ENCODE measurements at regions not wholly inside any gene's neighbourhood (a gene's known extent, or its start where the extent isn't known, plus 50 kb on each side); places are given as distances from the start of the nearest gene placed in this dataset.
"Not testable (repeated sequence)": the region's sequence is repeated elsewhere in the genome, so short reads cannot be mapped to it uniquely, and the experiment has no call there.

DNA sequence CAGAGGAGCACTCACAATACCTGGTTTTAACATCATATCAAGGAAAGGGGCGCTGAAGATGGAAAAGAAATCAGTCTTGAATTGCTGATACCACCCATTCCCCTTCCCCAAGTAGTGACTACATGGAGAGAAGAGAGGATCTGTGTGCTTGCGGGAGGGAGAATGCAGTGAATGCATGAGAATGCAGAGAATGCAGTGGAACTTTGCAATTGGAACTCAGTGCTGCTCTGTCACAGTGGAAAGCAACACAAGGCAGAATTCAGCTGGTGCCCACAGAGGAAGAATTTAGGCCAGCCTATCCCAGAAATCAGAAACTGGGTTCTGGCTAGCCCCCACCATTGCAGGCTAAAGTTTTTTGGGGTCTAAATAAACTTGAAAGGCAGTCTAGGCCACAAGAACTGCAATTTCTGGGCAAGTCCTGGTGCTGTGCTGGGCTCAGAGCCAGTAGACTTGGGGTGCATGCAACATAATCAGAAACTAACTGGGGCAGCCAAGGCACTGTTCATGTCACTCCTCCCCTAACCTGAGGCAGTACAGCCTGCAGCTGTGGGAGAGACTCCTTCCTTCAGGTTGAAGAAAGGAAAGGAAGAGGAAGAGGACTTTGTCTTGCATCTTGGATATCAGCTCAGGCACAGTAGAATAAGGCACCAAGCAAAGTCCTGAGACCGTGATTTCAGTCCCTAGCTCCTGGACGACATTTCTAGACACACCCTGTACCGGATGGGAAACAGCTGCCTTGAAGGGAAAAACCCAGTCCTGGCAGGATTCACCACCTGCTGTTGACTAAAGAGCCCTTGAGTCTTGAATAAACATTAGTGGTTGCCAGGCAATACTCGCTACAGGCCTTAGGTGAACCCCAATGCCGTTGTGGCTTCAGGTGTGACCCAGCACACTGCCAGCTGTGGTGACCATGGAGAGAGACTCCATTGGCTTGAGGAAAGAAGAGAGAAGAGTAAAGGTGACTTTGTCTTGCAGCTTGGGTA is 329.3 kb downstream of the TBL1XR1 start:
- peak; percentile 99 for DNase-seq

DNA sequence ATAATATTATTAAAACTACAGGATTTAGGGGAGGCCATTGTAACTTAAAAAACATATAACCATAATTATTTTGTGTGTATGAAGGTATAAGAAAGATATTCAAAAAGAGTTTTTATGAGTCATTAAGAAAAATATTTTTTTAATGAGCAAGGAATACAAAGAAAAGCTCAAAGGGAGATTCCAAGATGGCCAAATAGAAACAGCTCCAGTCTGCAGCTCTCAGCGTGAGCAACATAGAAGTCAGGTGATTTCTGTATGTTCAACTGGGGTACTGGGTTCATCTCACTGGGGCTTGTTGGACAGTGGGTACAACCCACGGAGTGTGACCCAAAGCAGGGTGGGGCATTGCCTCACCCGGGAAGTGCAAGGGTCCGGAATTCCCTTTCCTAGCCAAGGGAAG is 336.1 kb downstream of the TBL1XR1 start:
- DNase-seq, result no peak

DNA sequence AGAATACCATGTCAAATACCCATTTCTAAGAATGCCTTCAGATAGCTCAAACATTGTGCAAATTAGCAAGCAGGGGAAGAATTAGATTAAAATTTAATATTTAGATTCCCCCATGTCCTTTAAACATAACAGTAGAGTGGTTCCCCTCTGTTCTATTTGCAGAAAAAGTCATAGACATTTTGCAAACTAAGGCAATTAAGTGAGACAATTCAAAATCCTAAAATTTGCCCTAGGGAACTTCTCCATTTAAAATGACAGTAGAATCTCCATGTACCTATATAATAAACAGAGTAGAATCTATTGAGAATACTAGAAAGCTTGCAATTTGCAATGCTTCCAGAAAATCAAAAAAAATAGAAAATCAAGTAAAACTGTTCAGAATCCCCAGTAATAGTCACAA is 340.6 kb downstream of the TBL1XR1 start:
- no peak for DNase-seq

DNA sequence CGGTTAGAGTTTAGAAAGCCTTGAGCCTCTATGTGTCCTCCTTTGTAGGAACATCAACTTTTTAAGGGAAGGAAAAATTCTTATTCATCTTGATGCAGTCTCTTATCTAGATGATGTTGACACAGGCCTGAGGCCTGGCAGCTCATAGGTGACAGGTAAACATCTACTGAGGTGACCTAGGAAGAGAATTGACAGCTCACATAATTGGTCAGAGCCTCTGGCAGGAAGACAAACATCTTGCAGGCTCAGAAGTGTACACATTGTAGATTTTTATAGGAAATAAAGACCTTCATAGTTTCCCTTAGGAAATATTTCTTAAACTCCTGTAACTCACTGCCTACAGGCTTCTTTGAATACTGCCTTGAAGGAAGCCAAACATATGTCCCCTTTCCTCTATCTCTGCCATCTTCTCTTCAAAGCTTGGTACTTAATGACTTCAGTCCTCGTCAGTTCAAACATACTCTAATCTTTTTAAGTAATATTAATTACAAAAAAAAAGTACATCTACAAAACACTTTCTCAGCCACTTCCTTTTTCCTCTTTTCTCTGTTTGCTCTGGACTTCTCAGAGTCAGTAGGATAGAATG is 341.3 kb downstream of the TBL1XR1 start:
- peak; percentile 42 for DNase-seq

DNA sequence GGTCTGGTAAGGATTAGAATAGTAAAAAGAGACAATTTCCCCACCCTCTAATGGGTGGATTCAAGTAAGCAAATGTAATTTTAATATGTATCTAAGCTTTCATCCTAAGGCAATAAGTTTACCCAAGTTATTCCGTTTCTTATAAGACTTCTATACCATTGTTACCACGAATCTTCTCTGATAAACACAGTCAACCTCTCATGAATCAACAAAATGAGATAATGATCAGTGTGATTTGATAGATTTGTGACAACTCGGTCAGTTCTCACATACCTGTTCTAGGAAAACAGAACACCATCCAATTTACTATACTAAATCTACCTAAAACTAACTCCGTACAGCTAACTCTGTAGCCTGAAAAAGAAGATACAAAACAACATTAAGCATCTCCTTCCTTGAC is 342.1 kb downstream of the TBL1XR1 start:
- DNase-seq, result no peak

DNA sequence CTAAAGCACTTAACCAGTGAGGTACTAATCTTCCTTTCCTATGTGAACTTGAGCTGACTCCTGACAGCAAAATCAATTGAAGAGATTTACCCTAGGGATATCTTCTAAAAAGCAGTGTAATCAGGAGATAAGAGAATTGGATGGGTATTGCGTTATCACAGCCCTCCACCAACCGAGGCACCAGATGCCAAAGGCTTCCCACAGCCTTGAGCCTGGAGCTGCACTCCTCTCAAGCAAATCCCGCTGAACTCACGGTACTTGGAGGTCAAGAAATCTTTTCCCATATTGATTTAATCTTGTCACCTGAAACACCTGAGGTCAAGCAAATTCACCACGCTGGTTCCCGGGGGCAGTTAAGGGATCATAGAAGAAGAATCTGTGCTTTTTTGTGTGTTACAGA is 346.8 kb downstream of the TBL1XR1 start:
- DNase-seq, result no peak

DNA sequence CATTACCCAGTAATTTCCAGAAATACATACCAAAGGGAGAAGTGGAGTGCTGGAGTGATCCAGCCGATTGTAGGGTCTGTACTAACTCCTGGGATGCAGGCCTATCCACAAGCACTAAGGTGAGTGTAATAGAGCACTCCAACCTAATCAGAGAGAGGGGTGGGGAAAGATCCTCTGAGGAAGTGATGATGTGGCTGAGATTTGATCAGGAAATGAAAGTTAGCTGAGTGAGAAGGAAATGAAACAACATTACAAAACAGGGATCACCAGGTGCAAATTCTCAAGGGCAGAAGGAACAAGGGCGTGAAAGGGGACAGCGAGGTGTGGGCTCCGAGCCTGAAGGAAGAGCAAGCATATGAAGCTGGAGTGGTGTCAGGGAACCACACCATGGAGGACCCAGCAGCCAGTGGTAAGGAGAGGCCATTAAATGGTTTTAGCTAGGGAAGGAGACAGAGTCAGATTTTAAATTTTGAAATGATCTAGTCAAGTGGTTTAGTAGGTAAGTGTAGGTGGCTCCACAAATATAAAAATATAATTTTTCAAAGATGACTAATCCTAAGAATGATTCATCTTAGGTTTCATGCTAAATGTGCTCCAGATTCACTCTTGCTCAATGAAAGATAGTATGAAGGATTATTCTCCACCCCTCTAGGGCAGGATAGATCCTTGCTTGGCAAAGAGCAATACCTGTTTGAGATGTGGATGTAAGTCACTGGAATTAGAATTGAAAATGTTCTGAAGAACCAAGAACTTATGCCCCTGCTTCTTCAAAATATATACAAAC is 348.7 kb downstream of the TBL1XR1 start:
- peak; percentile 27 for DNase-seq

DNA sequence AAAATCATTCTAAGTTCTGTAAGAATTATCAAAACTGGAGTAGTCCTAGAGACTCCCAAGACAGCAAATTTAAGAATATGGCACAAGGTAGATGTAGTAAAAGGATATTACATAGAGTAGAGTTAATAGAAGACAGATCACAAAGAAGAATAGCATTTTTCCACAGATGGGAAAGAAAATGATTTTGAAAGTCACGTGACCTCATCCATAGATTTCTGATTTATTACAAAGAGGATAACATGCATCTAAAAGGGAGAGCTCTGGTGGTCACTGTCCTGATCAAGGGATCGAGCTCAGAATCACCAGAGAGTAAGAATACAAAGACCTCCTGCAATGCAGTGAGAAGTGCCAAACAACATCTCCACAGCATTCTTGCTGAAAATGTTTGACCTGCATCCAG is 354.4 kb downstream of the TBL1XR1 start:
- no peak for DNase-seq

DNA sequence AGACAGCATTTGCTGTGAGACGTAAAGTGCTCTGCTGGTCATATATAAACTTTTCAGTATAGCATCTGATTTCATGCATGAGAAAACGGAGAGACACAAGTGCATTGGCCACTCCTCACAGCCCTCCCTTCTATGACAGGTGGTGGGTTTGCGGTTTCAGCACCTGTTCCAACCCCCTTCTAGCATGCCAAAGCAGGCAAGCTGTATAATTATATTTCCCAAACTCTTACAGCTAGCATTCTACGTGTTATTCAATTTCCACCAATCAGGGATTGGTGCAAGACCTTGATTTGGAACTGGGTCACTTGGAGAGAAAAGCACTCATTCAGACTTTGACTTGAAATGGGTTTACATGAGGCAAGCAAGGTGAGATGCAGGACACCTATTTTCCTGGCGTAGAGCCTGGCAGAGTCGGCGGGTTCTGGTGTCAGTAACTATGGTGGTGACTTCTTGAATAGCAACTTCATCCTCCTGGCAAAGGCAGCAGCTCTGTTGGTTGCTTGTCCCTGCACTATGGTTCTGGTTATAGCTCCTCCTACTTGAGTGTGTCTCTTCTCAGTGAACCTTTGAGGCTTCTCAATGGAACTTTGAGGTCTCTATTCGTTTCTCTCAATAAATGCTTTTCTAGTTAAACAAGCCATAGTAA is 356.5 kb downstream of the TBL1XR1 start:
- no peak for DNase-seq

DNA sequence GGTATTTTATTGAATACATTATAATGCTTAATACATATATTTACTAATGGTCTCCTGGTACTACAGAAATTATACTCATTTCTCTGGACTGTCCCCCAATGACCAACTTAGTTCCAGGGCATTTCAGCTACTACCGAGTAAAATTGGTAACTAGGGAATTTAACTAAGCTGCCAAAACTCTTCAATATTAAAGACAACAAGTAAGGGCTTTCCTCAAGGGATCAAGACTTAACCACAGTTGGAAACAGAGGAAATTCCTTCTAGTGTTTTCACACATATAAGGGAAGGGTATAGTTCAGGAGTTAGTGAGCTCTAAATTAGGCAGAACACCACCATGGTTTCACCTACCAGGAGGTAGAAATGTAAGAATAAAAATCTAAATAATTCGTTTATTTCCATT is 357.4 kb downstream of the TBL1XR1 start:
- no peak for DNase-seq

DNA sequence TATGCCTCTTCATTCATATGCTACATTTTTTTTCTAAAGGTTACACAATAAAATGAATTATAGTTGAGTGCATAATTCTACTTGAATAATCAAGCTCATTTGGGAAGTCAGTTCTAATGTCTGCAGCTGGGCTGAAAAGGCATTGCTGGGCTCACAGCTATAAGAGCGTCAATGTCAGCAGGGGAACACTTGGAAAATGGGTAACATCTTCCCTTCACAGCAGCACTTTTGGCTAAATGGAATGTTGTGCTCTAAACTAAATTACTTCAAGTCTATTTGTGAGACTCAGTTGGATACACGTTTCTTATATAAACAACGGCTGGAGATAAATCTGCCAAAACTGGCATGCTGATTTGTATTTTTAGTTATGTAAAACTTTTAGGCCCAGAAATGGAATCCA is 357.8 kb downstream of the TBL1XR1 start:
- no peak for DNase-seq

DNA sequence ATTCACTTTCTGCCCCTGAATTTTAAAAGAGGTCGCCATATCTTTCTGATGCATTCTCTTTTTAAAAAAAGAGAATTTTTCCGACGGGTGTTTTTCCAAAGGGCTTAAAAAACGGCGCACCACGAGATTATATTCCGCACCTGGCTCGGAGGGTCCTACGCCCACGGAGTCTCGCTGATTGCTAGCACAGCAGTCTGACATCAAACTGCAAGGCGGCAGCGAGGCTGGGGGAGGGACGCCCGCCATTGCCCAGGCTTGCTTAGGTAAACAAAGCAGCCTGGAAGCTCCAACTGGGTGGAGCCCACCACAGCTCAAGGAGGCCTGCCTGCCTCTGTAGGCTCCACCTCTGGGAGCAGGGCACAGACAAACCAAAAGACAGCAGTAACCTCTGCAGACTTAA is 370.0 kb downstream of the TBL1XR1 start:
- DNase-seq, result not testable (repeated sequence)

DNA sequence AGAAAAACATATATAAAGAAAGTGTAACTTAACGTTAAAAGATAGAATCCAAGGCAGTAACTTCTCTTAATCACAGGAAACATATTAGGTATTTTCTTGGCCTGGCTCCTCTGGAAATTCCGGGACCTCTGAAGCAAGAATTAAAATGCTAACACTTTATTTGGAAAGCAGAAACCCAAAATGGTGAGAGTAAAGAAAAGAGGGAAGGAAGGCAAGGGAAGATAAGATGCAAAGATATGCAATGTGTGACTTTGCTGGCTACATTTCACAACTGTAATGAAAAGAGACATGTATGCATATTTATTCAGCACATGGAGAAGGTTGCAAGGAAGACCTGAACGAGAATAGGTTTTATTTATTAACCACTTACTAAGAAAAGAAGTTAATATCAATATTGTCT is 372.5 kb downstream of the TBL1XR1 start:
- DNase-seq, result no peak

DNA sequence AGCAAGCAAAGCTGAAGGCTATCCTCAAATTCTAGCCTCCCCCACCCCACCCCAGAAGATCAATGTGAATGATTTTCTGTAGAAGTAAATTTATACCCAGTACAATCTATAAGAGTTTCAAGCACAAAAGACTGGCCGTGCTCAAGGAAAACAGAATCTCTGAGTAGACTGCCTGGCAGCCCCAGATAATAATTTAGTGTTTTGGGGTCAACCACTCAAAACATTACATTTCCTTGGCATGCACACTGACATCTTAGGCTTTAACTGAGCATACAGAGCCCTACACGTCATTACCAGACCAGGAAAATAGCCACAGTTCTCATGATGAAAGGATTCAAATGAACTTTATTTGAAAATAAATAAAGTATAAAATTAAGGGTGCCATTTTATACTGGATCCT is 376.5 kb downstream of the TBL1XR1 start:
- DNase-seq, result no peak

DNA sequence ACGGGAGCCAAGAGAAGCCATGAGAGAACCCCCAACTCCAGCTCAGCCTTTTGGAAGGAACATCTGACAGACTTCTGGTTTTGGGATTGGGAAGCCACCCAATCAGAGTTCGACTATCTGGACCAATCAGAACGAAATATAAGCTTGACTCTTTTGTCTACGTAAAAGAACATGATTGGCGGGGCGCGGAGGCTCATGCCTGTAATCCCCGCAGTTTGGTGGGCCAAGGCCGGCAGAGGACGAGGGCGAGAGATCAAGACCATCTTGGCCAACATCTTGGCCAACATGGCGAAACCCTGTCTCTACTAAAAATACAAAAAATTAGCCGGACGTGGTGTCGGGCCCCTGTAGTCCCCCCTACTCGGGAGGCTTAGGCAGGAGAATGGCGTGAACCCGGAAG is 380.3 kb downstream of the TBL1XR1 start:
- DNase-seq, result no peak

DNA sequence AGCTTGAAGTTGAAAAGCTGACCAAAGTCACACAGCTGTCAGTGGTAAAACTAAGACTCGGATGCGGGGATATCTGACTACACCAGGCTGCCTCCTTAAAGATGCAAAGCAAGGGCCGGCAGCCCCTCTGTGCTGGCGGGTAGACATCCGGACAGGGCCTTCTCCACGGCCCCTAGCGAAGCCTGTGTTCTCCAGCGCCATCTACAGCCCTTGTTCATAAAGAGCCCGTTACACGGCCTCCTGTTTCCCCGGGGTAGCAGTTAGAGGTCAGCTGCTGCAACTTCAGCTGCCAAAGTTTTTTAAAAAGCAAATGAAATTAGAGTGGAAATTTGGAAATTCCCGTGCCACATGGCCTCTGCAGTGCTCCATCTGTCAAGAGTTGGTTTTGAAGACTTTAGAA is 383.0 kb downstream of the TBL1XR1 start:
- peak; percentile 60 for DNase-seq

DNA sequence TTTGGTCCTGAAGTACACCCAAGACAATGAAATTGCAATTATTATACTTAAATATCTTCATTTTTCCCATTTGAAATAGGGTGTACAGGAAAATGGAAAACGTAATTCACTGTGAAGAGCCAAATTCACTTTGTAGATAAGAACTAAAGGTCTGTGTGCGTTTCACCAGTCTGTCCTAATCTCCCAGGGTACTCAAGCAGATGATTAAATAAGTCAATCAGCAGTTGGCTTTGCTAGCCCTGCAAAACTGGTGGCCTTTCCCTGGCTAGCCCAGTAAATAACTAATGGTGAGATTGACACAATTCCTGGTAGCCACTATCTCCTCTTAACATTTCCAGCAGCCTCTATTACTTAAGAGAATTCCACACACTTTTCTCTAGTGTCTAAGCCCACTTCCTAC is 389.3 kb downstream of the TBL1XR1 start:
- no peak for DNase-seq

DNA sequence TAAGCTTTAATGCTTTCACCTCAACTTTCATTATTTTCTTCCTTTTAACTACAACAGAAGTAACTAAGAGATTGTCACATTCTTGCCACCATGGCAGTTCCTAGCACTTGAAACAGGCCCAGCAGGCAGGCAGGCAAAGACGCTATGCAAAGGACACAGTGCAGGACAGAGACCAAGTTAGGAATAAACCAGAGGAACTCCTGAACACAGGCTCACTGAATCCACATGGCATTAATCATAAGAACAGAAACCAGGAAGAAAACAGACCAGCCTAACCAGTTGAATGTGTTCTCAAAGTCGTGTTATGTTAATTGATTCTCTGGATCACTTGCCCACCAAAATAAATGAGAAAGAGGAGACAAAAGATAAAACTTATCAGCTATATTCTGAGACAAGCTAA is 397.6 kb downstream of the TBL1XR1 start:
- peak; percentile 75 for DNase-seq

DNA sequence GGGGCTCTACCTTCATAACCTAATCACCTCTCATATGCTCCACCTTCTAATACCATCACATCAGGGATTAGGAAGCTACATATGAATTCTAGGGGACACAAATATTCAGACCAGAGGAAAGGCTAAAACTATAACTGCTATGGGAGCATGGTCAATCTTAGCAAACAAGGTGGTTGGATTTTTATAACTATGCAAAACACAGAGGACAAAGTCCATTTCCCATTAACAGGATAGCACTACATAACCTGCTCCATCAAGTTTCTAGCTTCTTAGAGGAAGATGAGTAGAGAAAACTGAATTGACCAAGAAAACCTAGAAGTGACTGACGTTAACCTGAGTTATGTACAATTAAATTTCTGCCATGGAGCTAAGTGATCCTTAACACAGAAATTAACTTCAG is 398.6 kb downstream of the TBL1XR1 start:
- peak; percentile 62 for DNase-seq

DNA sequence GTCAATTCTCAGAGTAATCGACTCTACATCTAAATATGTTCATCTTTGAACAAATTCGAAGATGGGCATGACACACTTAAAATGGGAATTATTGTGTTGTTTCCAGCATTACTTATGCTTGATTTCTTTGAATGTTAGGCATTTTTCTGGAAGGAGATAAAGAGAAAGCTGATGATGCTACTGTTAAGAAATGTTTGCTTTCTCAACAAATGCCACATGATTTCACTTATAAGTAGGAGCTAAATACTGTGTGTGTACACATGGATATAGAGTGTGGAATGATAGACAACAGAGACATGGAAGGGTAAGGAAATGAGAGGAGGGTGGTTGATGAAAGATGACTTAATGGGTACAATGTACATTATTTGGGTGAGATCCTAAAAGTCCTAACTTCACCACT is 400.9 kb downstream of the TBL1XR1 start:
- peak; percentile 81 for DNase-seq

DNA sequence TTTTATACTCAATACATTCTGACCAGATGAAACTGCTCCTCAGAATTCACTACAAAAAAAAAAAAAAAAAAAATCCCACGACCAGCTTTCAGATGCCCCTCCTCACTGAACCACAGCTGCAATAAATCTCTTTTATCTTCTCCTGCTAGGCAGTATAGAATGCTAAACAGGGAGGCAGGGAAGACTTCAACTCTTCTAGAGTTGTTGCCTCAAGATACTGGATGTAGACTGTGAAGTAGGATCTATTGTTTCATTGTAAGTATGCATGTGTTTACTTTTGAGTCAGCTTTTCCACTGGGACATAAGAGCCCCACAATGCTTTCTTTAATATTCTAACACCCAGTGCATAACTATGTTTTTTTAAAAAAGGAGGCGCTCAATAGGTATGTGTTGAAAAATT is 401.4 kb downstream of the TBL1XR1 start:
- peak; percentile 70 for DNase-seq

DNA sequence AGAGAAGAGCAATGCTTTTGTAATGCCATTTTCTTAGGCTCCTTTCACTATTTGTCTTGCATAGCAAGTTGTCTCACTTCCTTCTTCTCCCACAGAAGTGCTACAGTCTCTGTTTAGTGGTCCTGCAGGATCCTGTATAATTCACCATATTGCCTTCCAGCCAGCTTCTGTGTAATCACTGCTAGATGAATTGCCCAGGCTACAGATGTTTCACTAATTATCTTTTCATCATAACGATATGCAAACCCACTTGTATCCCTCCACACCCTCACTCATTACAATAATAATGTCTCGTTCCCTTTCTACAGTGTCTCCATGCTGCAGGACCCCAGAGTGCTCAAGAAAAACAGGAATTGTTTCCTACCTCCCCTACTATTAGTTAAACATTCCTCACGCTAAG is 402.9 kb downstream of the TBL1XR1 start:
- peak; percentile 18 for DNase-seq

DNA sequence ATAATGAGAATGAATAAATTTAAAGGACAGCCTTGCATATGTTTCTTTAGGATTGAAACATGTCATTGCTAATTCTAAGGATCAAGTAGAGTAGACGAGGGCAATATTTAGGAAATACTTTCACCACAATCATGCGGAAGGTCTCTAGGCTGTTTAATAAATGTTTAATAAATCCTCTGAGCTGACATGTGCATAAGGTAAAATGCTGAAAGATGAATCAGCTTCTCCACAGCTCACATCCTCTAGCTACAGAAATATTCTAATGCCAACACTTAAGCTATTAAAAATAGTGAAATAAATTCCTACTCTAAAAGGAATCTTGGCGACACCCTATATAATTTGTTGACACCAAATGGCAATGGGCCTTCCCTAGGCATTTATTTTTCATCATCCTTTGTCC is 407.3 kb downstream of the TBL1XR1 start:
- no peak for DNase-seq

Data from DMS53 (cell line).